Transverse colon (tissue), 4 donors: ENCODE measurements at regions not wholly inside any gene's neighbourhood (a gene's known extent, or its start where the extent isn't known, plus 50 kb on each side); places are given as distances from the start of the nearest gene placed in this dataset.

Source experiments
- EP300 ChIP-seq: sonication (generic); formaldehyde crosslinking; IDR thresholded peaks from one replicate; pipeline ENCODE4 v1.6.1; 2017; ENCODE audit warnings: antibody characterized with exemption, low read depth
- POLR2A ChIP-seq: fragments of 450-650 bp; IDR thresholded peaks from one replicate; pipeline ENCODE4 v1.6.1; 2016; ENCODE audit warnings: antibody characterized with exemption, mild to moderate bottlenecking, moderate library complexity
- POLR2AphosphoS5 ChIP-seq, 3 donors: sonication (generic); formaldehyde crosslinking; IDR thresholded peaks; one replicate each; pipeline ENCODE4 v1.6.1; 2016; ENCODE audit warnings: antibody characterized with exemption in 3 of 3
- TF ChIP-seq, protein P1 (sequence below), 5 experiments: fragments of 200-600 bp in 3 of 5; fragments of 450-650 bp in 2 of 5; sonication (generic) in 3 of 5; IDR thresholded peaks; 1 replicate in 2 of 5; 2 replicates in 3 of 5; pipeline ENCODE4 v1.5.1; 2016 to 2017; ENCODE audit warnings: antibody characterized with exemption in 5 of 5, inconsistent platforms in 3 of 5, mild to moderate bottlenecking in 2 of 5, moderate library complexity in 1 of 5

DNA sequence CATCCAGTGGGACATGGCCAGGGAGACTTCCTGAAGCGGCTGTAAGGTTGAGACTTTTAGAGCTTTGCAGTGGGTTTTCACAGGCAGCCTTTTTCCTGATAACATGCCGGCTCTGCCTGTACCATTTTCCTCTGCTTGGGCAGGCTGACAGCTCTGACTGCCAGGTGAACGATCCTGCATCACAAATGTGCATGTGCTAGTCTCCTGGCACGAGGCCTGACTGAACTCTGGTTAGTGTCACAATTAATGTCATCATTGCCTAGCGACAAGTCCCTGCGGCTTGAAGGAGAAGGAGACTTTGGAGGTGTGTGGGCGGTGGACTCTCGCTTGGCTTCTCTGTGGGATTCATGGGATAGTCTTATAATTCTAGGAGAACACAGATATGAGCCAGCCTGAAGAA lies 783.6 kb upstream of the TSPY4 start:
- TF ChIP-seq, protein P1, sequence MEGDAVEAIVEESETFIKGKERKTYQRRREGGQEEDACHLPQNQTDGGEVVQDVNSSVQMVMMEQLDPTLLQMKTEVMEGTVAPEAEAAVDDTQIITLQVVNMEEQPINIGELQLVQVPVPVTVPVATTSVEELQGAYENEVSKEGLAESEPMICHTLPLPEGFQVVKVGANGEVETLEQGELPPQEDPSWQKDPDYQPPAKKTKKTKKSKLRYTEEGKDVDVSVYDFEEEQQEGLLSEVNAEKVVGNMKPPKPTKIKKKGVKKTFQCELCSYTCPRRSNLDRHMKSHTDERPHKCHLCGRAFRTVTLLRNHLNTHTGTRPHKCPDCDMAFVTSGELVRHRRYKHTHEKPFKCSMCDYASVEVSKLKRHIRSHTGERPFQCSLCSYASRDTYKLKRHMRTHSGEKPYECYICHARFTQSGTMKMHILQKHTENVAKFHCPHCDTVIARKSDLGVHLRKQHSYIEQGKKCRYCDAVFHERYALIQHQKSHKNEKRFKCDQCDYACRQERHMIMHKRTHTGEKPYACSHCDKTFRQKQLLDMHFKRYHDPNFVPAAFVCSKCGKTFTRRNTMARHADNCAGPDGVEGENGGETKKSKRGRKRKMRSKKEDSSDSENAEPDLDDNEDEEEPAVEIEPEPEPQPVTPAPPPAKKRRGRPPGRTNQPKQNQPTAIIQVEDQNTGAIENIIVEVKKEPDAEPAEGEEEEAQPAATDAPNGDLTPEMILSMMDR (IDR thresholded peaks at IDR 0.05), result no peak
- TF ChIP-seq POLR2A (no peak), POLR2AphosphoS5 (IDR thresholded peaks at IDR 0.05) (no peak), EP300 (no peak)
